HG02678 (cell line): ENCODE measurements at regions not wholly inside any gene's neighbourhood (a gene's known extent, or its start where the extent isn't known, plus 50 kb on each side); places are given as distances from the start of the nearest gene placed in this dataset.

Source experiments
- ATAC-seq: cut with Tn5 transposase; IDR thresholded peaks from one replicate; pipeline ENCODE4 v1.9.1; 2021; ENCODE audit warnings: mild to moderate bottlenecking, moderate library complexity; ENCODE audit not compliant: unreplicated experiment

DNA sequence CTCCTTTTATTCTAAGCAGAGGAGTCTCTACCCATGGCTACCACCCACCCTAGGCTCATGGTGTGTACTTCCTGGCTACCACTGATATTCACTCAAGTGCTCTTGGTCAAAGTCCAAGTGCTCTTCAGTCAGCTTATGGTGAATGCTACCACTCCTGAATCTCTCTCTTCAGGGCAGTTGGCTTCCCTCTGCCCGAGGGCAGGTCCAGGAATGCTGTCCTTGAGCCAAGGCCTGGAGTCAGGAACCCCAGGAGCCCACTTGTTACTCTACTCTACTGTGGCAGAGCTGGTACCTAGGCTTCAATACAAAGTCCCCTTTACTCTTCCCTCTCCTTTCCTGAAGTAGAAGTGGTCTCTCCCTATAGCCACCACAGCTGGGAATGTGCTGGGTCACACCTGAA, 226.0 kb downstream of the DIPK2A start:
- no peak for ATAC-seq

- ATAC-seq = no peak
Measured at GRCh38 chr3:144200004-144200403, 228.4 kb downstream of the DIPK2A start.

- ATAC-seq = no peak
Measured at GRCh38 chr3:144200466-144200865, 228.8 kb downstream of the DIPK2A start.

DNA sequence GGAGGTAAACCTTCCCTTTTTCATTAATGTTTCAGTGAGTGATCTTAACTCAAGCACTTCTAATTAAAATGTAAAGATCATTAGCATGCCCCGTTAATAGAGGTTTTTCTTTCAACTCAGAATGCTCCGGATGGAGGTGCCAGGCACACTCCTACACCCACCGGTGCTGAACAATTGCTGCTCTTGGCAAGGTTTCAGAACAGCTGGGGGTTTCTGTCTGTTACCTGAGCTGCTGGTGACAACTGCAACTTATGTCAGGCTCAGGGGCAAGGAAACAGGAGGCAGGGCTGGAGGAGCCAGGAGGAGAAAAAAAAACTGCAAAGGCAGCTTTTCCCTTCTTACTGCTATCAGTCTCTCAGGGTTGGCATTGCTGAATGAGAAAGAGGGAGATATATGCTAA, 250.1 kb downstream of the DIPK2A start:
- ATAC-seq = no peak

DNA sequence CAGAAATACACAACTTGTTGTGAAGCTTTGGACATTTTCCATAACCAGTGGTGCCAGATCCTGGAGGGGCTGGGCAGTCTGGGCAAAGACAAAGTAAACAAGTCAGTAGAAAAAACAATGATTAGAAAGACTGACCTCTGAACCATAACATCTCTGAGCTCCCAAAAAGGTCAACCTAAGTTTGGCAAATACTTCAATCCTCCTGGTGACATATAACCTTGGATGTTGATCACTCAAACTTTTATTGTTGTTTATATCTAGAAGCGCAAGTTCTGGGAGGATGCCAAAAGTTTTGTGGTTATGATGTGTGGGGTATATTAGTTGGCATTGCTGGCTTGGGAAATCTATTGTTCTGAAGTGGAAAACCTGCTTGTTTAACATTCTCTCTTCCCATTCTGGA, 257.7 kb downstream of the DIPK2A start:
- ATAC-seq = no peak

- ATAC-seq = no peak
Measured at GRCh38 chr3:144229953-144230352, 258.3 kb downstream of the DIPK2A start.

GRCh38 chr3:144235489-144235888, 263.9 kb downstream of the DIPK2A start:
- ATAC-seq = no peak

DNA sequence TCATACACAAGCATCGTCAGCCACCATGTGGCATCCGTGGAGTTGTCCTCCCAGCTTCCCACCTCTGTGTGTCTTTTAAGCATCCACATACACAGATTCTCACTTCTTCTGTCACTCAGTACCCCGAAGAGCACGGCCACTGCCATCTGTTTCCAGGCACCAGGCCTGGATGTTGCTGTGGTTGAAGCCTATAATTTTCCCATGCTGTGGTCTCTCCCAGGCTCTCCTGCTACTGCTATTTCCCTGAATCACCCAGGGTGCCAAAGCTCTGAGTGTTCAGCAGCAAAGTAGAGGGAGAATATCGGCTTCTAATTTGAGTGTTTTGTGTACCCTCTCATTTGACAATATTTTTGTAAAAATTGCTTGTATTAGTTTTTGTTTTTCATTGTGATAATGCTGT, 265.7 kb downstream of the DIPK2A start:
- ATAC-seq = no peak

GRCh38 chr3:144241404-144241803, 269.8 kb downstream of the DIPK2A start:
- ATAC-seq = no peak

DNA sequence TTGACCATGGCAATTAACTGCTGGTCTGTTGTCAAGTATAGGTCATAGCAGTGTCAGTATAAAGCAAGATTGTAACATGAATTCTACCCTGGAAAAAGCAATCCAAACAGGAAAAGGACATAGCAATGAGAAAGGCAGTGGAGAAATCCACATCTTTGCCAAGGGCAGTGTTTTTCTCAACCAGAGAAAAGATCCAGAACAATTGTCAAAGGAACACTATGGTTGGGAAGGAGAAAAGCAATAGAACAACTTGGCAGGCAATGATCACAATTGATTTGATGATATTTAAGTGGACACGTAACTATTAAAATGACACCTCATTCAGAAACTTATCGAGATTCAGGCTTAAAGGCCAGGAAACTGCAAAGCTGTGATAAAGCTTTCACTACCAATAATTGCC, 271.1 kb downstream of the DIPK2A start:
- no peak for ATAC-seq

DNA sequence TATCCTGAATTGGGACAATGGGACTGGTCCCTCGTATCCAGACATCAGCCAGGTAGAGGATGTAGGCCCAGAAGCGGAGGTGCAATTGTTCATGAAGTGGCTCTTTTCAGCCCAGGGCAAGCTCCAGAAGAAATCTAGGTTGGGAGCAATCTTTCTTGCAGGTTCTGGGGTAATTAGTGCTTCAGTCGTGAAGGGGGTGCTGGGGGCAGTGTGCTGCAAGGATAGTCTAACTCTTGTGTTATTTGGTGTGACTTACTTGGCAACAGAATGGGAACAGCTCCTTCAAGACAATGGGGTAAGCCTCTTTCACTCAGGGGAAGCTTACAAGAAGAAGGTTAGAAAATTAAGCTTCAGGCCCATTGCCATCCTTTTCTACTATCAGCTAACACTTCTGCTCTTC, 273.0 kb downstream of the DIPK2A start:
- no peak for ATAC-seq

GRCh38 chr3:144252896-144253295, 281.3 kb downstream of the DIPK2A start:
- no peak for ATAC-seq

DNA sequence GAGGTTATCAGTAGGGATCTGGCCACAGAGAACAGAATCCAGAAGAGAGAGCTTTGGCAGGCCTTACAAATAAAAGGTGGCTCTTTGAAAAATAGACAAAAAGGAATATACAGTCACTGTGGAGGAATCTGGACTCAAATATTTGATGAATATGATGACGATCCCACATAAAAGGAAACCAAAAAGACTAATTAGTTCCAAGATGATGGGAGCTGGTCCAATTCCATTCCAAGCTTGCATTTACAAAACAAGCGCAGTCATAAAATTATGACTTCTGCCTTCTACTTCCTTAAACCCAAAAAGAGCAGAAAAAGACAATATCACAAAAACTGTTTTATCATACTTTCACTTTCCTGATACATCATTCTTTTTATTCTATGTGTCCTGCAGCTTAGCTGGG, 285.8 kb downstream of the DIPK2A start:
- no peak for ATAC-seq

DNA sequence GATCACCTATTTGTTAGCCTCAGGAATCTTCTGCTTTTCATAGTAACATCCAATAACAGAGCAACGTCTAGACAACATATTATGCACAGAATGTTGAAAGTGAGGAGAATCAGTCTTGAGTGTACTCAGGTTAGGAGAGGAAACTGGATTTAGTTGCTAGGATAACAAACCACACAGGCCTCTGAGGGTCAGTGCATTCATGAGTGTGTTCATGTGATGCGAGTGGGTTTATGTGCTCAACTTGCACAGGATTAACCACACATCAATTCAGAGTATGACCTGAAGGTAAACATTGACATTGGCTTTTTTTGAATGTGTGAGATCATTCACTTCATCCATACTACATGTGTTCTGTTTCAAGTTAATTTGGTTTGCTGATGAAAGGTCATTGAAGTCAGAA, 287.6 kb downstream of the DIPK2A start:
- no peak for ATAC-seq

GRCh38 chr3:144263706-144264105, 292.1 kb downstream of the DIPK2A start:
- no peak for ATAC-seq

GRCh38 chr3:144264350-144264749, 292.7 kb downstream of the DIPK2A start:
- ATAC-seq = no peak

DNA sequence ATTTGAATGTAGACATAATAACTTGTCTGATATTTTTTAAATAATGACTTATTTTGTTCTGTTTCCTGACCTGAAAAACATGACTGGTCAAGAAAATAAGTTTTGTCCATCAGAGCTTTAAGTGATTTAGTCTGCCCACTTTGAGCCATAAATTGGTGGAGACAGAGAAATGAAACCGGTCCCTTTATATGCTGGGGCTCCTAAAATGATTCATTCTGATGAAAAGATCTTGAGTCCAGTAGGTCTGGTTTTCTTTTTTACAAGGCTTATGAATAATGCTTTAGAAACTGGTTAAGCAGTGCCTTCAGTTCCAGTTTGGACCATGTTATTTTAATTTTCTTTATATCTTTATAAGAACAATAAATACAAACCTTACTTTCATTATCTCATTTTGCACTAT, 293.2 kb downstream of the DIPK2A start:
- ATAC-seq = no peak

DNA sequence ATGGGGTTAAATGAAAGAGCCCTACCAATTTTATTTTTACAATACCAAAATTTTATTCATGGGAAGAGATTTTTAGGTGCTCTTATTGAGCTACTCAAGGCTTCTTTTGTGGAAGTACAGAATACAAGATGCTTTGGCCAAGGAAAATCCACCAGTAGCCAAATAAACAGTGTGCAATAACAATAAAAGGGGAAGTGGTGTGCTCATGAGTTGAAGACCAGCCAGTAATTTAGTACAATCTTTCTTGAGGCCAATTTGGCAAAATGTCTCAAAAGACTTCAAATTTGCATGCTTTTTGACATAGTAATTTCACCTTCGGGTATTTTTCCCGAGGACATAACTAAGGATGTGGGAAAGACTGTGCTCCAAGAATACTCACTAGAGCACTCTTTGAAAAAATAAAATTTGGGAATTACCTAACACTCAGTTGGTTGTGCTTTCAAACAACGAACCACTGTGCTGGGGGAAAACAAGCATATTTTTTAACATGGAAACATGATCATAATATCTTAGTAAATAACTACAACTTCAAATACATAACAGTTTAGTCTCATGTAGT, 294.0 kb downstream of the DIPK2A start:
- no peak for ATAC-seq

DNA sequence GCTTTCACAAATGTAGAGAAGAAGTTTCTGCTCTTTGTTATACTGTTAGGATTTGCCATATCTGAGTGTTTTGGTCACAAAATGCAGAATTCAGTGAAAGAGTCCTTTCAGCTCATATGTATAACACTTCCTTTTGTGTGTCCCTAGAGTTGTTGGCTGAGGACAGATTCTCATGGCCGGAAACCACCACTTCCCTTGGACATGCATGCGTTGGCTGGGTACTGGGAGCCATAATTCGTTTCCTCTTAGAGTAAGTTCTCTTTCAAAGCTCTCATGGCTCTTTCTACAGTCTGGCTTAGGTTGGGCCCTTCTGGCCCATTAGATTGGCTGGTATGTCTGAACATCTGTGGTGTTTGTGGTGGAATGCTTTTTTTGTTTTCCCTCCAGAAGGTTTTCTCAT, 298.5 kb downstream of the DIPK2A start:
- no peak for ATAC-seq

- ATAC-seq = no peak
Measured at GRCh38 chr3:144272680-144273079, 301.1 kb downstream of the DIPK2A start.

DNA sequence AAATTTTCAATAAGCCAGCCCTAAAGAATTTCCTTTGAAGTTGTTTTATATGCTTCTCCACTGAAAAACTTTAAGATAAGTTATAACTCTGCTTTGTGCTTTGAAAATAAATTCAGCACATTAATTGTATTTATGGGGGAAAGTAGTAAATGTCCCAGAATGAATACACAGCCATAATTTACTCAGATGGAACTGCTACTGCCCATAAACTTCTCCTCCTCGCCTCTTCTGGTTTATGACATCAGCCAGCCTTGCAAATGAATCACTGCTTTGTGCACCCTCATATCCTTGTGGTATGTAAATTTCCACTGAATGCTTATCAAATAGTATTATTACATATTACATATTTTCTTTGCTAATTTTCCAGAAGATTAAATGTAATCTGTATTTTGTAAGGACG, 302.0 kb downstream of the DIPK2A start:
- ATAC-seq = no peak

DNA sequence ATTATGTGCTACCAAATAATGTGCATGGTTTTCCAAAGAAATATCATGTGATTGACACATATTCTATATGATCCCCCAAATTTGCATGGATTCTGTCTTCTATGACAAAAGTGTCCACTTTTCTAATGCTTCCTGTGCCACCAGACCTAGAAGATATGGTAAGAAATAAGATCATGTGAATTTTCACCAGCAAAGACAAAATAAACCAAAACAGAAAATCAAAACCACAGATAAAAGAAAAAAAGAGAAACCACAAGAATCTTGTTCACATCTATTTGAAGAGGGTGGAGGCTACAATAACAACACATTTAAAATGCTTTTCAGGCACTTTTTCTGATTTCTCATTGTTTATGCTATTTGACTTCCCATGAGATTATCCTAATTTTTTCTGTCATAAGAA, 303.4 kb downstream of the DIPK2A start:
- no peak for ATAC-seq

GRCh38 chr3:144282313-144282712, 310.7 kb downstream of the DIPK2A start:
- no peak for ATAC-seq
